Activated CD4-positive, alpha-beta T cell treated with anti-CD3 and anti-CD28 coated beads, Interleukin-2, amount 10 ng/mL, durations not matched to agents 7 days and 5 days (primary cell): ENCODE measurements at regions not wholly inside any gene's neighbourhood (a gene's known extent, or its start where the extent isn't known, plus 50 kb on each side); places are given as distances from the start of the nearest gene placed in this dataset.
A peak's percentile ranks its signal among the peaks of the same experiment; 100 is the strongest.
"Not testable (repeated sequence)": the region's sequence is repeated elsewhere in the genome, so short reads cannot be mapped to it uniquely, and the experiment has no call there.

Source experiments
- CTCF ChIA-PET: fragments of 350-600 bp; sonication (Branson Sonifier 250); formaldehyde crosslinking; loops from one replicate; lab custom pipeline; 2021; ENCODE audit warnings: antibody characterized with exemption; lab: Charles Lee
- POLR2A ChIA-PET: fragments of 350-600 bp; sonication (Branson Sonifier 250); formaldehyde crosslinking; loops from one replicate; lab custom pipeline; 2021; ENCODE audit warnings: antibody characterized with exemption; lab: Charles Lee
- DNase-seq: peaks from one replicate; pipeline ENCODE4 v3.0.0-alpha.2; 2020
- H3K27ac Mint-ChIP-seq: one replicate; pipeline ENCODE4 v1.8.0; 2021; ENCODE audit warnings: mild to moderate bottlenecking, moderate library complexity, mixed read lengths
- H3K27me3 Mint-ChIP-seq: one replicate; pipeline ENCODE4 v1.8.0; 2021; ENCODE audit warnings: mixed read lengths
- H3K36me3 Mint-ChIP-seq: one replicate; pipeline ENCODE4 v1.8.0; 2021; ENCODE audit warnings: low read depth, mixed read lengths
- H3K4me1 Mint-ChIP-seq: one replicate; pipeline ENCODE4 v1.8.0; 2021; ENCODE audit warnings: mixed read lengths
- H3K4me3 Mint-ChIP-seq: one replicate; pipeline ENCODE4 v1.8.0; 2021; ENCODE audit warnings: mild to moderate bottlenecking, moderate library complexity, mixed read lengths
- H3K9me3 Mint-ChIP-seq: one replicate; pipeline ENCODE4 v1.8.0; 2021; ENCODE audit warnings: mixed read lengths

GRCh38 chr15:24858183-24858582 lies 96.6 kb upstream of the SNRPN start:
- DNase-seq, H3K4me3 Mint-ChIP-seq, CTCF ChIA-PET, POLR2A ChIA-PET, H3K4me1 Mint-ChIP-seq, H3K36me3 Mint-ChIP-seq, H3K27me3 Mint-ChIP-seq, H3K27ac Mint-ChIP-seq: not testable (repeated sequence)
- peaks cover 23% of the 10 kb centered on the region for H3K9me3 Mint-ChIP-seq

GRCh38 chr15:24858737-24859601 lies 95.8 kb upstream of the SNRPN start:
- DNase-seq: no peak
- peaks cover 25% of the 10 kb centered on the region for H3K9me3 Mint-ChIP-seq
- H3K27ac Mint-ChIP-seq: no peak overlapping the region
- ChIA-PET POLR2A (no interaction called here), CTCF (no interaction called here)
- H3K4me1 Mint-ChIP-seq: no peaks in the 10 kb centered on the region
- no peaks in the 10 kb centered on the region for H3K36me3 Mint-ChIP-seq
- H3K27me3 Mint-ChIP-seq: no peaks in the 10 kb centered on the region
- no peak overlapping the region for H3K4me3 Mint-ChIP-seq

GRCh38 chr15:24861014-24861690 lies 93.6 kb upstream of the SNRPN start:
- Mint-ChIP-seq H3K36me3 (no peaks in the 10 kb centered on the region), H3K27me3 (no peaks in the 10 kb centered on the region), H3K9me3 (peaks cover 28% of the 10 kb centered on the region), H3K27ac (no peak overlapping the region), H3K4me1 (no peaks in the 10 kb centered on the region), H3K4me3 (no peak overlapping the region)
- CTCF ChIA-PET: no interaction called here
- POLR2A ChIA-PET: no interaction called here
- no peak for DNase-seq

- H3K9me3 Mint-ChIP-seq: peaks cover 33% of the 10 kb centered on the region
- H3K27ac Mint-ChIP-seq: no peak overlapping the region
- POLR2A ChIA-PET: no interaction called here
- H3K27me3 Mint-ChIP-seq: no peaks in the 10 kb centered on the region
- DNase-seq: no peak
- CTCF ChIA-PET: no interaction called here
- no peaks in the 10 kb centered on the region for H3K4me1 Mint-ChIP-seq
- H3K36me3 Mint-ChIP-seq: no peaks in the 10 kb centered on the region
- no peak overlapping the region for H3K4me3 Mint-ChIP-seq
Observed at GRCh38 chr15:24862726-24863521, 91.9 kb upstream of the SNRPN start.

- no peak overlapping the region for H3K4me3 Mint-ChIP-seq
- no peaks in the 10 kb centered on the region for H3K4me1 Mint-ChIP-seq
- DNase-seq: no peak
- ChIA-PET CTCF (no interaction called here), POLR2A (no interaction called here)
- no peak overlapping the region for H3K27ac Mint-ChIP-seq
- H3K9me3 Mint-ChIP-seq: peaks cover 26% of the 10 kb centered on the region
- H3K27me3 Mint-ChIP-seq: no peaks in the 10 kb centered on the region
- no peaks in the 10 kb centered on the region for H3K36me3 Mint-ChIP-seq
Observed at GRCh38 chr15:24865303-24865702, 89.5 kb upstream of the SNRPN start.

GRCh38 chr15:24877174-24877573 lies 77.6 kb upstream of the SNRPN start:
- peaks cover 27% of the 10 kb centered on the region for H3K9me3 Mint-ChIP-seq
- no peaks in the 10 kb centered on the region for H3K27me3 Mint-ChIP-seq
- ChIA-PET POLR2A (no interaction called here), CTCF (no interaction called here)
- no peak overlapping the region for H3K4me3 Mint-ChIP-seq
- DNase-seq: no peak
- no peaks in the 10 kb centered on the region for H3K36me3 Mint-ChIP-seq
- no peak overlapping the region for H3K27ac Mint-ChIP-seq
- H3K4me1 Mint-ChIP-seq: no peaks in the 10 kb centered on the region

GRCh38 chr15:24878153-24878552 lies 76.6 kb upstream of the SNRPN start:
- H3K4me1 Mint-ChIP-seq: no peaks in the 10 kb centered on the region
- H3K27ac Mint-ChIP-seq: no peak overlapping the region
- peaks cover 25% of the 10 kb centered on the region for H3K9me3 Mint-ChIP-seq
- H3K4me3 Mint-ChIP-seq: peak overlapping the region; percentile 19
- ChIA-PET POLR2A (no interaction called here), CTCF (no interaction called here)
- no peaks in the 10 kb centered on the region for H3K36me3 Mint-ChIP-seq
- H3K27me3 Mint-ChIP-seq: no peaks in the 10 kb centered on the region
- DNase-seq: no peak

GRCh38 chr15:24879492-24879891 lies 75.3 kb upstream of the SNRPN start:
- H3K27me3 Mint-ChIP-seq: no peaks in the 10 kb centered on the region
- POLR2A ChIA-PET: no interaction called here
- no peaks in the 10 kb centered on the region for H3K4me1 Mint-ChIP-seq
- CTCF ChIA-PET: no interaction called here
- no peaks in the 10 kb centered on the region for H3K36me3 Mint-ChIP-seq
- no peak for DNase-seq
- H3K27ac Mint-ChIP-seq: no peak overlapping the region
- peaks cover 25% of the 10 kb centered on the region for H3K9me3 Mint-ChIP-seq
- no peak overlapping the region for H3K4me3 Mint-ChIP-seq

GRCh38 chr15:24880663-24881062 lies 74.1 kb upstream of the SNRPN start:
- H3K9me3 Mint-ChIP-seq: peaks cover 30% of the 10 kb centered on the region
- no peak overlapping the region for H3K4me3 Mint-ChIP-seq
- no peaks in the 10 kb centered on the region for H3K36me3 Mint-ChIP-seq

GRCh38 chr15:24886538-24886937 lies 68.2 kb upstream of the SNRPN start:
- H3K4me3 Mint-ChIP-seq: no peak overlapping the region
- peaks cover 30% of the 10 kb centered on the region for H3K9me3 Mint-ChIP-seq
- ChIA-PET CTCF (interaction anchor here (0.6 kb wide), 1 partner anchor 96 kb away, joined by 3 read pairs; no protein-coding TSS in a partner anchor), POLR2A (no interaction called here)
- no peak for DNase-seq
- no peak overlapping the region for H3K27ac Mint-ChIP-seq
- H3K4me1 Mint-ChIP-seq: no peaks in the 10 kb centered on the region
- H3K27me3 Mint-ChIP-seq: no peaks in the 10 kb centered on the region
- H3K36me3 Mint-ChIP-seq: no peaks in the 10 kb centered on the region

More at GRCh38 chr15:24880663-24881062, 74.1 kb upstream of the SNRPN start:
- H3K27ac Mint-ChIP-seq: no peak overlapping the region
- no peak for DNase-seq
- CTCF ChIA-PET: no interaction called here
- no peaks in the 10 kb centered on the region for H3K27me3 Mint-ChIP-seq
- no peaks in the 10 kb centered on the region for H3K4me1 Mint-ChIP-seq
- POLR2A ChIA-PET: no interaction called here

- H3K4me1 Mint-ChIP-seq: no peaks in the 10 kb centered on the region
- DNase-seq: no peak
- no peaks in the 10 kb centered on the region for H3K27me3 Mint-ChIP-seq
- H3K27ac Mint-ChIP-seq: no peak overlapping the region
- H3K9me3 Mint-ChIP-seq: peaks cover 46% of the 10 kb centered on the region
- ChIA-PET POLR2A (no interaction called here), CTCF (no interaction called here)
- no peak overlapping the region for H3K4me3 Mint-ChIP-seq
- H3K36me3 Mint-ChIP-seq: no peaks in the 10 kb centered on the region
Observed at GRCh38 chr15:24898715-24899272, 56.0 kb upstream of the SNRPN start.

GRCh38 chr15:24899367-24899766 lies 55.4 kb upstream of the SNRPN start:
- CTCF ChIA-PET: no interaction called here
- Mint-ChIP-seq H3K4me1 (no peaks in the 10 kb centered on the region), H3K36me3 (no peaks in the 10 kb centered on the region), H3K27me3 (no peaks in the 10 kb centered on the region), H3K27ac (no peak overlapping the region), H3K9me3 (peaks cover 46% of the 10 kb centered on the region), H3K4me3 (no peak overlapping the region)
- POLR2A ChIA-PET: no interaction called here
- DNase-seq: no peak

GRCh38 chr15:24899795-24900194 lies 55.0 kb upstream of the SNRPN start:
- no peak for DNase-seq
- POLR2A ChIA-PET: no interaction called here
- Mint-ChIP-seq H3K4me1 (no peaks in the 10 kb centered on the region), H3K36me3 (no peaks in the 10 kb centered on the region), H3K4me3 (no peak overlapping the region), H3K27me3 (no peaks in the 10 kb centered on the region), H3K9me3 (peaks cover 44% of the 10 kb centered on the region), H3K27ac (no peak overlapping the region)
- CTCF ChIA-PET: no interaction called here
